Activated B cell treated with CpG ODN at 0.5 μM for 24 hours (primary cell): ENCODE measurements at regions not wholly inside any gene's neighbourhood (a gene's known extent, or its start where the extent isn't known, plus 50 kb on each side); places are given as distances from the start of the nearest gene placed in this dataset.
"Not testable (repeated sequence)": the region's sequence is repeated elsewhere in the genome, so short reads cannot be mapped to it uniquely, and the experiment has no call there.

Experiments
- ATAC-seq: fragments of 200-7000 bp; cut with Tn5 transposase; one replicate; pipeline ENCODE4 v1.10.0; 2021; ENCODE audit warnings: low read depth, mild to moderate bottlenecking, moderate library complexity
- CTCF ChIA-PET: fragments of 350-600 bp; sonication (Branson Sonifier 250); formaldehyde crosslinking; loops from one replicate; lab custom pipeline; 2021; ENCODE audit warnings: antibody characterized with exemption; lab: Charles Lee
- POLR2A ChIA-PET: fragments of 350-600 bp; sonication (Branson Sonifier 250); formaldehyde crosslinking; loops from one replicate; lab custom pipeline; 2021; ENCODE audit warnings: antibody characterized with exemption; lab: Charles Lee
- DNase-seq: peaks from one replicate; pipeline ENCODE4 v3.0.0; 2022
- H3K27ac Mint-ChIP-seq: one replicate; pipeline ENCODE4 v1.8.0; 2020; ENCODE audit warnings: mixed read lengths
- H3K27me3 Mint-ChIP-seq: one replicate; pipeline ENCODE4 v1.8.0; 2021; ENCODE audit warnings: mixed read lengths
- H3K36me3 Mint-ChIP-seq: one replicate; pipeline ENCODE4 v1.8.0; 2021; ENCODE audit warnings: low read depth, mixed read lengths
- H3K4me1 Mint-ChIP-seq: one replicate; pipeline ENCODE4 v1.8.0; 2021; ENCODE audit warnings: mixed read lengths
- H3K4me3 Mint-ChIP-seq: one replicate; pipeline ENCODE4 v1.8.0; 2020; ENCODE audit warnings: mild to moderate bottlenecking, mixed read lengths
- H3K9me3 Mint-ChIP-seq: one replicate; pipeline ENCODE4 v1.8.0; 2020; ENCODE audit warnings: mixed read lengths
- CTCF ChIP-seq: fragments of 200-600 bp; IDR thresholded peaks from one replicate; pipeline ENCODE4 v1.8.0; 2022; ENCODE audit warnings: antibody characterized with exemption, mild to moderate bottlenecking
- intact Hi-C: fragments of 100-400 bp; cut with micrococcal nuclease; formaldehyde crosslinking; loops from one replicate; pipeline ENCODE4 v1.15.1; 2024

- TF ChIP-seq CTCF = no peak
- intact Hi-C loops = no loop called here
- H3K27me3 Mint-ChIP-seq = no peaks in the 10 kb centered on the region
- ATAC-seq (no peak), DNase-seq (no peak)
- H3K9me3 Mint-ChIP-seq = no peaks in the 10 kb centered on the region
- H3K4me1 Mint-ChIP-seq = no peaks in the 10 kb centered on the region
- no peaks in the 10 kb centered on the region for H3K36me3 Mint-ChIP-seq
- no peak overlapping the region for H3K27ac Mint-ChIP-seq
- H3K4me3 Mint-ChIP-seq = no peak overlapping the region
- ChIA-PET CTCF (no interaction called here), POLR2A (no interaction called here)
Observed at GRCh38 chr4:17234678-17235077, 277.2 kb downstream of the QDPR start.

- Mint-ChIP-seq H3K27ac (no peak overlapping the region), H3K9me3 (no peaks in the 10 kb centered on the region), H3K36me3 (no peaks in the 10 kb centered on the region), H3K4me1 (no peaks in the 10 kb centered on the region), H3K27me3 (no peaks in the 10 kb centered on the region), H3K4me3 (no peak overlapping the region)
- CTCF ChIA-PET = no interaction called here
- POLR2A ChIA-PET = no interaction called here
- DNase-seq (no peak), ATAC-seq (no peak)
- no peak for TF ChIP-seq CTCF
- intact Hi-C loops = no loop called here
Observed at GRCh38 chr4:17232566-17233253, 279.2 kb downstream of the QDPR start.

- ATAC-seq, H3K27me3 Mint-ChIP-seq, H3K4me3 Mint-ChIP-seq, POLR2A ChIA-PET, CTCF ChIA-PET, H3K27ac Mint-ChIP-seq, DNase-seq, H3K4me1 Mint-ChIP-seq, H3K36me3 Mint-ChIP-seq, intact Hi-C loops, H3K9me3 Mint-ChIP-seq: not testable (repeated sequence)
Observed at GRCh38 chr4:17231880-17232475, 279.9 kb downstream of the QDPR start.

DNA sequence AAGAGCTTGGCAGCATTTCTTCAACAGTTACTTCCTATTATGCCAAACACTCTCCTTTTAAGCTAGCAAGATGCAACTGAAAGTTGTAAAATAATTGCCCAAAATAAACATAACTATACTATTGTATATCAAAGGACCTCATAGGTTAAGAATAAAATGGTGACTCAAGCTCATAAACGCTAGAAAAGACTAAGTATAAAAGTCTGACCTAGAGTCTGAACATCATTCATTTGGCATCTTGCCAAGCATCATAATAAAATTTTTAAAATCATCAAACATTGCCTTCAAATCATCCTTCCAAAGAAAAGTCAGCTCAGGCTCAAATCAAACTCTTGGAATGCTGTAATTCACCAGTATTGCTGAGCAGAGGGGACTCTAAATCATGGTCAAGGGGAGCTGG, 281.2 kb downstream of the QDPR start:
- intact Hi-C loops = no loop called here
- CTCF ChIA-PET = no interaction called here
- Mint-ChIP-seq H3K36me3 (no peaks in the 10 kb centered on the region), H3K27me3 (no peaks in the 10 kb centered on the region), H3K9me3 (peaks cover 4% of the 10 kb centered on the region), H3K4me1 (no peaks in the 10 kb centered on the region), H3K4me3 (no peak overlapping the region), H3K27ac (no peak overlapping the region)
- no peak for TF ChIP-seq CTCF
- ATAC-seq = no peak
- no peak for DNase-seq
- POLR2A ChIA-PET = no interaction called here

DNA sequence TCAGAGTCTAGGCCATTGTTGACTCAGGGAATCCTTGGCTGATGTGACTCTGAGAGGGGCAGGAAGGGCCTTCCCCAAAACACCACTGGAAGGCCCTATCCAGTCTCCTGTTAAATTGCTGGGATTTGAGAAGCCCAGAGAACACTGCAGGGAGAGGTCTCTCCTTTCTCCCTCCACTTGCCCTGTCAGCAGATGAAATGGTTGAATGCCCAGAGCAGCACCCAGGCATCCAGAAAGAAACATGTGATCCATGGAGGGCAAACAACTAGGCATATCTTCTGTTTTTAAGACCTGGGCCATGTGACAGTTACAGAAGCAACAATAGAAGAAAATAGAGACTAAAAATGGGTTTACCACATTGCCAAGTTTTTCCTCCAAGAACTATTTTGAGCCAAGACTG, 291.1 kb downstream of the QDPR start:
- H3K9me3 Mint-ChIP-seq = peaks cover 8% of the 10 kb centered on the region
- ChIA-PET CTCF (no interaction called here), POLR2A (no interaction called here)
- H3K27me3 Mint-ChIP-seq = no peaks in the 10 kb centered on the region
- no peaks in the 10 kb centered on the region for H3K36me3 Mint-ChIP-seq
- ATAC-seq (no peak), DNase-seq (no peak)
- H3K4me1 Mint-ChIP-seq = no peaks in the 10 kb centered on the region
- no peak overlapping the region for H3K4me3 Mint-ChIP-seq
- TF ChIP-seq CTCF = no peak
- no peak overlapping the region for H3K27ac Mint-ChIP-seq
- intact Hi-C loops = no loop called here

DNA sequence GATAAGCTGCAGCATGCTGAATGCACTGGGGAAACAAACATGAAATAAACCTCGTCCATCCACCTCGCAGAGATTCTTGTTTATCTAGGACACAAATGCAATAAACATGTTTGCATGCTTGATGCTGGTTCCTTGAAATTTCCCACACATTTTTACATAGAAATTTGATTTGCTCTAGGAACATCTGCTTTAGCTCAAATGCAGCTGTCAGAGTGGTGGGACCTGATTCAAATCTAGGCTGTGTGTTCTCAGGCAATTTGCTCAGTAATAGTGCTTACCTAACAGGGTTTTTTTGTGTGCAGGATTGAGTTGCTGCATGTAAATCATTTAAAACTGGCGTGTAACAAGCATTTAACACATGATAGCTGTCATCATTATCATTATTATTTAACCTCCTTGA, 293.1 kb downstream of the QDPR start:
- Mint-ChIP-seq H3K9me3 (peaks cover 14% of the 10 kb centered on the region), H3K27ac (no peak overlapping the region), H3K36me3 (no peaks in the 10 kb centered on the region), H3K4me3 (no peak overlapping the region), H3K4me1 (no peaks in the 10 kb centered on the region), H3K27me3 (no peaks in the 10 kb centered on the region)
- ChIA-PET CTCF (no interaction called here), POLR2A (no interaction called here)
- DNase-seq (no peak), ATAC-seq (no peak)
- intact Hi-C loops = no loop called here
- TF ChIP-seq CTCF = no peak
